Endothelial cell of hepatic sinusoid (primary cell): ENCODE measurements at regions not wholly inside any gene's neighbourhood (a gene's known extent, or its start where the extent isn't known, plus 50 kb on each side); places are given as distances from the start of the nearest gene placed in this dataset.

Experiments
- in situ Hi-C: cut with HindIII; loops from 2 replicates; pipeline ENCODE4 v1.10.0; 2017; ENCODE audit warnings: low sequenced_read_pairs

GRCh38 chr20:21033817-21034216 is 72.3 kb downstream of the LINC00237 start:
- in situ Hi-C loops = no loop called here

DNA sequence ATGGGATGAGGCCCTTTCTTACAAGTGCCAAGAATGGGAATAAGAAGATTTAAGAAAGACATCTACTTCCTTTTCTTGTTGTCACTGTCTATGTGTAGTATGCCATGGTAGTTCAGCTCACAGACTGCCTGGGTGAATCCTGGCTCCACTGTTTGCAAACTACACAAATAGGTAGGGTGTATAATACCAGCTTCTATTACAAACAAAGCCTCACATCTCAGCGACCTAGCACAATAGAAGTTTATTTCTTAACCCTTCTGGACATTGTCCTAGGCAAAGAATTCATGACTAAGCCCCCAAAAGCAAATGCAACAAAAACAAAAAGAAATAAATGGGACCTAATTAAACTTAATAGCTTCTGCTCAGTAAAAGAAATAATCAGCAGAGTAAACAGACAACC is 74.5 kb downstream of the LINC00237 start:
- in situ Hi-C loops = no loop called here

DNA sequence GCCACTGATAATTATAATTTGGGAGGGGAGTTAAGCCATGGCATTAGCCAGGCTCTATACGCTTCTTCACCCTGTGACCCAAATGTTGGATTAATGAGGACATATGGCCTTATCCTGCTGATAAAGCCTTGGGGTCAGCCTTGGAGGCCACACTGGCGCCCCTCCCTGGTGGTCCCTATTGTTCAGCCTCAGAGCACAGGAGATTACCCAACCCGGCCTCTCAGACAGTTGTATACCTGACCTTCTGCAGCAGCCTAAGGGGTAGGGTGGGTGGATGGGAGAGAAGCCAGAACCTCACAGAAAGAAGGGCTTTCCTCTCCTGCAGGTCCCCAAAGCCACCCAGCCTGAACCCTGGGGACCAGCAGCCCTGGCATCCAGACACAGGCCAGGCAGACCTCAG is 76.8 kb downstream of the LINC00237 start:
- in situ Hi-C loops = no loop called here

DNA sequence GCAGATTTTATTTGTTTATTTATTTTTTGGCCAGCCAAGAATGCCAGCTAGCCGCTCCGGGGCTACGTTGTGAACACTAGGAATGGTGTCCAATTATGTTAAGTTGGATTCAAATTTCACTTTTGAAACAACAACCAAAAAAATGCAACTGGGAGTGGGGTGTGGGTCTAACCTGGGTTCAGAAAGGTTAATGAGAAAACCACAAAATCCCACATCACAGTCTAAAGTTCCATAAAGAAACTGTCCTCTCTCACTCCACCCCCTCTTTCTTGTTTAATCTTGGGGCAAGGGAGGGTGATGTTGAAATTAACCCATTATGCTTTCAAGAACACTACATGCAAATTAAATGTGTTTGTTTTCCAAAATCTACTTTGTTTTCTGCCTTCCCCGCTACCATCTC is 77.2 kb downstream of the LINC00237 start:
- in situ Hi-C loops = no loop called here

DNA sequence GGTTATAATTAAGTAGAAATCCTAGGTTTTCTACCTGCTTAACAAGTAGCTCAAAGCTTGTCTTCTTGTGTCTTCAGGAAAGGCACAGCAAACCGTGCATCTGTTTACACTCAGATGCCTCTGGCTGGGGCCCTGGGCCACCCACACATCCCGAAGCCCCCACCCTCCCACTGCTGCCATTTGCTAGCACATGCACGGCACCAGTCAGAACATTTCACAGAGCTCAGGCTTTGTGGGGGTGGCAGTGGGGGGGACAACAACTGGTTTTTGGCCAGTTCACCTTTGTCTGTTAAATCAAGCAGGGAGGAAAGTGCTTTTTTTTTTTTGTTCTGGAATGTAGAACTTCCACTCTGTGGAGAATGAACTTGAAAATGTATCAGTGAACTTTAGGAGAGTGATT is 77.7 kb downstream of the LINC00237 start:
- in situ Hi-C loops = no loop called here

GRCh38 chr20:21027569-21027968 is 78.6 kb downstream of the LINC00237 start:
- in situ Hi-C loops = no loop called here

- in situ Hi-C loops = no loop called here
Measured at GRCh38 chr20:21026951-21027350, 79.2 kb downstream of the LINC00237 start.

- in situ Hi-C loops = no loop called here
Measured at GRCh38 chr20:21024420-21024819, 81.7 kb downstream of the LINC00237 start.

DNA sequence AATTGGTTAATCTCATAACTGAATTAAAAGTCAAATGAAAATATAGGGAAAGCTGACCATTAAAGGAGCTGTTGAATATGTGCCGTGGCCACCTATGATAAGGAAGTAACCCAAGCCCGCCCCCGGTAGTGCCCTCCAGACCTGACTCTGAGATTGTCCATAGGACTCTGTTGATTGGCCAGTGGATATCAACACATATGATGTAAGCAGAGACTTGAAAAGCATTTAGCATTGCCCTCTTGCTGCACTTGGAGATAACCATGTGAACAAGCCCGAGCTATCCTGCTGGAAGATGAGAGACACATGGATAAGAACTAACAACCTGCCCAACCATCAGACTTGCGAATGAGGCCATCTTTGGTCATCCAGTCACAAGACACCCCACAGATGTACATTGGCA is 83.2 kb downstream of the LINC00237 start:
- in situ Hi-C loops = no loop called here

- in situ Hi-C loops = no loop called here
Measured at GRCh38 chr20:21021472-21021790, 84.7 kb downstream of the LINC00237 start.

DNA sequence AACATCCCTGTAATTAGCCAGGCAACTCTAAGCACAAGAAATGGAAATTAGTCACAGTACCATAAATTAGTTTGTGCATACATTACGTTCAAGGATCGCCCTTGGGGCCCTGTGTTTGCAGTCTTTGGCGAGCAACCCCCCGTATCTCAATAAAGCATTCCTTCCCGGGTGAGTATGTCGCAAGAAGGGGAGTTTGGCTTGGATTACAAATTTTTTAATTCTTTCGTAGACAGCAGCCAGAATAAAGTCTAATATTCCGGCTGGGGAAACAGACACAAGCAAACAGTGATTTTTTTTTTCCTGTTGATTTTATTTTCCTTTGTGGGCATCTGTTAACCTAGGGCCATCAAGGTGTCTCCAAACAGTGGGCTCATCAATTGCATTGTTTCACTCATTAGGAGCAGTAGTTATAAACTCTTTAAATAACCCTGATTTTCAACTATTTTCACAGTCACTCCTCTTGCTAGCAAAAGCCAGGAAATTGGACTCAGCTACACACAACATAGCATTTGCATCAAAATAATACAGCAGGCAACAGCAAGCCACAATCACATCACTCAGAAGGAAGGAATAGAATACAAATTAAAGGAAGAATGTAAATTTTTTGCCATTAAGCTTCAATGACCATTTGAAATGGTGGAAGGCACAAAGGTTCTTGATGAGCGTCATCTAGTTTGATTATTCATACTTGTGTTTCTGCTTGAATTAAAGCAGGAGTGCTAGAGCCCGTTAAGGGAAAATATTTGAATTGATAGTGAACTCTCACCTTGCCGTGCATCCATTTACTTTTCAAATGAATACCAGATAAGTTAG is 85.3 kb downstream of the LINC00237 start:
- in situ Hi-C loops = no loop called here

GRCh38 chr20:21019814-21020658 is 86.1 kb downstream of the LINC00237 start:
- in situ Hi-C loops = no loop called here

DNA sequence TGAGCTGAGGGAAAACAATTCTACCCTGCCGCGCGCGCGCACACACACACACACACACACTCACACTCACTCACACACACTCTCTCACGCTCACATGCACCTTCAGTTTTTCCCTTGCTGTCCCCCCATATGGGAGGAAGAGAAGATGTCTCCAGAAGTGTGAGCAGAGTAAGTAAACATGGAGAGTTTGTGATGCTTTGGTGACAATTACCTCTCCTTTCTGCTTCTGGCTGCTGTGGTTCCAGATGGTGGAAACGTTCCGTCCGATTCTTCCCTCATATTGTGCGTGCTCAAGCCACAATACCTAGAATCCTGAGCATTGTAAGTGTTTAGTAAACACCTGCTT is 86.7 kb downstream of the LINC00237 start:
- in situ Hi-C loops = no loop called here

- in situ Hi-C loops = no loop called here
Measured at GRCh38 chr20:21018576-21018975, 87.6 kb downstream of the LINC00237 start.

- in situ Hi-C loops = no loop called here
Measured at GRCh38 chr20:21017528-21018085, 88.6 kb downstream of the LINC00237 start.

- in situ Hi-C loops = no loop called here
Measured at GRCh38 chr20:21016751-21017150, 89.4 kb downstream of the LINC00237 start.

DNA sequence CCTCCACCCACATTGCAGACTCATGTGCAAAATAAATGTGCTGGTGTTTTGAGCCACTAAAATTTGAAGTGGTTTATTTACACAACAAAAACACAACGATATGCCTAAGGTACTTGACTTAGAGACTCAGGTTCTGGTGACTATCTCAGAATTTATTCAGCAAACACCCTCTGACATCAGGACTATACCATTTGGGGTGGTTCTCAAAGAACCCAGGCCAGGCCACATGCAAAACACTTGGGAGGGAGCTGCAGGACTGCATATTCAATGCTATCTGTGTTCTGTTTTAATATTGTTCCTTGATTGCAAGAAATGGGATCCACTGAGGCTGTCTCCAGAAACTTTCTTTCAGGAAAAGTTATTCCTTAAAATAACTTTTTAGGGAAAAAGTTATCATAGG is 91.6 kb downstream of the LINC00237 start:
- in situ Hi-C loops = no loop called here

DNA sequence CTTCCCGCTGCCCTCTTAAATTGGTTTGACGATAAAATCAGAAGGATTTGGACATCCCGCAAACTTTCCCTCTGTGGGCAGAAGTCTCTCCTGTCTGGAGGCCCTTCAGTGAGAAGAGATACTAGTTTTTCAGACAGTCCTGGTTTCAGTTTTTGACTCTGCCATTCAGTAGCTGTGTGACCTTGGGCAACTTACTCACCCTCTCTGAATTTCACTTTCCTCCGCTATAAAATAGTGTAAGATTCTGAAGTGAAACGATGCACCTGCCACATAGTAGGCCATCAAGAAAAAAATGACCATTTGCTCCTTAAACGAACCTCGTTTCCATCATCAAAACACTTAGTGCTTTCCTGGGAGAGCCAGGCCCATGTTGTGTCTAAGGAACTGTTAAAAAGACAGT is 97.2 kb downstream of the LINC00237 start:
- in situ Hi-C loops = no loop called here

DNA sequence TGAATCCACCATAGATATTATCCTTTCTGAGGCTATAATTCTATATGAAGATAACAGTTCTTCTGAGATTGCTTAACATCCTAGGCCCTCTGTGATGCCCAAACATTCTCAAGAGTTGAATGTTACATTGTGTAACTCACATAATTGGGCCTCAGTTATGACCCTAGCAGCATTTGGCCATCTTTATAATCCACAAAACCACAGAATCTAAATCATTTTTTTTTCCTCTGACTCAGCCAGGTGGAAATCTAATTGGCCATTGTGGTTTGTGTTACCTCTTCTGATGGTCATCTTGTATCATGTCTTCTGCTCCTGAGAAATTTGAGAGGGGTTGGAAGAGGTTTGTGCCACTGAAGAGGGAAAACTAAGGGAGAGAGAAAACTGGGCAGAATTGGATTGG is 99.5 kb downstream of the LINC00237 start:
- in situ Hi-C loops = no loop called here

GRCh38 chr20:21004386-21005076 is 101.6 kb downstream of the LINC00237 start:
- in situ Hi-C loops = no loop called here

DNA sequence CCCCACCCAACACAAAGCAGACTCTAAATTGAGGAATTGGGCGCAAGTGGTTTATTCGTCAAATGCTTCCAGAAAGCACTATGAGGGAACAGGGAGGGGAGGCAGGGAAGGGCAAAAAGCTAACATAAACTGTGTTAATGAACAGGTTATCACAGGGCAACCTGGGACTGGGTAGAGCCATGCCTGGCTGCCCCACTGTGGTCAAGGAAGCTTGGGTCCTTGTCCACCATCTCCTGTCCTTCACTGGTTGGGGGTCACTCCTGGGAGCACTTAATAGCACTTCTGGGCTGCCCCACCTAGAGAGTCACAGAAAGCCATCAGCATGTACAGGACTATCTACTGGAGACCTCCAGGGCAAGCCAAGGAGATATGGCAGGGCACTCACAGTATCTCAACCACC is 102.3 kb downstream of the LINC00237 start:
- in situ Hi-C loops = no loop called here
